Sigmoid colon (tissue), 6 donors: ENCODE measurements at regions not wholly inside any gene's neighbourhood (a gene's known extent, or its start where the extent isn't known, plus 50 kb on each side); places are given as distances from the start of the nearest gene placed in this dataset.

ENCODE experiments used
- DNase-seq: peaks from one replicate; pipeline ENCODE4 v3.0.0-alpha.2; 2019
- H3K27ac ChIP-seq, 4 donors: fragments of 200-600 bp; sonication (generic); one replicate each; pipeline ENCODE4 v1.5.1; 2016 to 2019; ENCODE audit warnings: mild to moderate bottlenecking in 1 of 4
- H3K27me3 ChIP-seq, 3 donors: fragments of 200-600 bp; sonication (generic); one replicate each; pipeline ENCODE4 v1.5.1; 2019; ENCODE audit warnings: mild to moderate bottlenecking in 1 of 3
- H3K36me3 ChIP-seq, 4 donors: fragments of 200-600 bp; sonication (generic); one replicate each; pipeline ENCODE4 v1.5.1; 2016 to 2019
- H3K4me1 ChIP-seq, 4 donors: fragments of 200-600 bp; sonication (generic); one replicate each; pipeline ENCODE4 v1.5.1; 2017 to 2019
- H3K4me3 ChIP-seq, 4 donors: fragments of 200-600 bp; sonication (generic); one replicate each; pipeline ENCODE4 v1.5.1; 2017 to 2019; ENCODE audit warnings: mild to moderate bottlenecking in 2 of 4, moderate library complexity in 1 of 4
- H3K9me3 ChIP-seq, 4 donors: fragments of 200-600 bp in 3 of 4; sonication (generic) in 3 of 4; one replicate each; pipeline versions ENCODE4 v1.5.1 to v1.6.1; 2013 to 2019
- CTCF ChIP-seq, 4 experiments: fragments of 450-650 bp in 3 of 4; fragments of 200-600 bp in 1 of 4; IDR thresholded peaks; one replicate each; pipeline ENCODE4 v1.5.1; 2016 to 2019; ENCODE audit warnings: antibody characterized with exemption in 4 of 4, mild to moderate bottlenecking in 3 of 4, moderate library complexity in 2 of 4
- EP300 ChIP-seq, 4 donors: sonication (generic); formaldehyde crosslinking; IDR thresholded peaks; one replicate each; pipeline ENCODE4 v1.6.1; 2017; ENCODE audit warnings: antibody characterized with exemption in 4 of 4
- POLR2A ChIP-seq, 2 donors: fragments of 450-650 bp; IDR thresholded peaks; one replicate each; pipeline ENCODE4 v1.6.1; 2016; ENCODE audit warnings: antibody characterized with exemption in 2 of 2, mild to moderate bottlenecking in 2 of 2, moderate library complexity in 2 of 2
- POLR2AphosphoS5 ChIP-seq, 4 donors: sonication (generic); formaldehyde crosslinking; IDR thresholded peaks; one replicate each; pipeline ENCODE4 v1.6.1; 2017; ENCODE audit warnings: antibody characterized with exemption in 4 of 4
- WGBS, 2 donors: extraction: QIAGEN DNeasy Blood & Tissue Kit; methylation state at CpG; one replicate each; pipeline ENCODE4 v1.1.7; 2013; 5-methylcytosine and 5-hydroxymethylcytosine counted together
- intact Hi-C: fragments of 100-400 bp; cut with DNase I; formaldehyde crosslinking; loops from one replicate; pipeline ENCODE4 v1.15.1; 2023
- donor health status: healthy with polysubstance abuse.
- donor health status: healthy.

- intact Hi-C loops, result no loop called here
Measured at GRCh38 chr4:96383349-96383748, 543.5 kb downstream of the PDHA2 start.

GRCh38 chr4:96389770-96390169 lies 549.9 kb downstream of the PDHA2 start:
- Histone ChIP-seq H3K4me3 (no peak overlapping the region), H3K27ac (no peak overlapping the region), H3K4me1 (no peaks in the 10 kb centered on the region), H3K36me3 (no peaks in the 10 kb centered on the region), H3K27me3 (no peaks in the 10 kb centered on the region), H3K9me3 (no peaks in the 10 kb centered on the region)
- WGBS, 2 donors, result 46 to 64% methylated on average over 2 of the region's 2 CpGs
- intact Hi-C loops, result no loop called here
- no peak for DNase-seq
- TF ChIP-seq CTCF (IDR thresholded peaks at IDR 0.05) (no peak), POLR2AphosphoS5 (IDR thresholded peaks at IDR 0.05) (no peak), EP300 (IDR thresholded peaks at IDR 0.05) (no peak)

More at GRCh38 chr4:96383349-96383748, 543.5 kb downstream of the PDHA2 start:
- no peak for TF ChIP-seq CTCF (IDR thresholded peaks at IDR 0.05)
- no peak for TF ChIP-seq POLR2A (IDR thresholded peaks at IDR 0.05)
- TF ChIP-seq POLR2AphosphoS5 (IDR thresholded peaks at IDR 0.05), result no peak
- TF ChIP-seq EP300 (IDR thresholded peaks at IDR 0.05), result no peak
- H3K36me3 ChIP-seq, result no peaks in the 10 kb centered on the region
- no peaks in the 10 kb centered on the region for H3K4me1 ChIP-seq
- H3K9me3 ChIP-seq, result no peaks in the 10 kb centered on the region
- H3K27ac ChIP-seq, result no peak overlapping the region
- no peaks in the 10 kb centered on the region for H3K27me3 ChIP-seq
- H3K4me3 ChIP-seq, result no peak overlapping the region
- no peak for DNase-seq

GRCh38 chr4:96390404-96390803 lies 550.5 kb downstream of the PDHA2 start:
- Histone ChIP-seq H3K36me3 (no peaks in the 10 kb centered on the region), H3K4me3 (no peak overlapping the region), H3K9me3 (no peaks in the 10 kb centered on the region), H3K27ac (no peak overlapping the region), H3K4me1 (no peaks in the 10 kb centered on the region), H3K27me3 (no peaks in the 10 kb centered on the region)
- intact Hi-C loops, result no loop called here
- WGBS, 2 donors, result 65 to 70% methylated on average over 5 of the region's 5 CpGs
- DNase-seq, result no peak
- TF ChIP-seq EP300 (IDR thresholded peaks at IDR 0.05), result no peak
- TF ChIP-seq POLR2A (IDR thresholded peaks at IDR 0.05), result no peak
- no peak for TF ChIP-seq CTCF (IDR thresholded peaks at IDR 0.05)
- TF ChIP-seq POLR2AphosphoS5 (IDR thresholded peaks at IDR 0.05), result no peak

GRCh38 chr4:96395747-96396146 lies 555.9 kb downstream of the PDHA2 start:
- intact Hi-C loops, result no loop called here
- H3K36me3 ChIP-seq, result no peaks in the 10 kb centered on the region
- H3K27ac ChIP-seq, result no peak overlapping the region
- no peaks in the 10 kb centered on the region for H3K4me1 ChIP-seq
- no peak for TF ChIP-seq CTCF (IDR thresholded peaks at IDR 0.05)
- no peak for TF ChIP-seq POLR2AphosphoS5 (IDR thresholded peaks at IDR 0.05)
- TF ChIP-seq EP300 (IDR thresholded peaks at IDR 0.05), result no peak
- no peak for TF ChIP-seq POLR2A (IDR thresholded peaks at IDR 0.05)
- no peaks in the 10 kb centered on the region for H3K27me3 ChIP-seq
- H3K4me3 ChIP-seq, result no peak overlapping the region
- no peaks in the 10 kb centered on the region for H3K9me3 ChIP-seq
- no peak for DNase-seq

- H3K27me3 ChIP-seq, result no peaks in the 10 kb centered on the region
- WGBS, 2 donors, result 46 to 75% methylated on average over 3 of the region's 3 CpGs
- no peaks in the 10 kb centered on the region for H3K9me3 ChIP-seq
- DNase-seq, result no peak
- no peak overlapping the region for H3K4me3 ChIP-seq
- no peaks in the 10 kb centered on the region for H3K36me3 ChIP-seq
- H3K4me1 ChIP-seq, result no peaks in the 10 kb centered on the region
- no peak for TF ChIP-seq CTCF (IDR thresholded peaks at IDR 0.05)
- TF ChIP-seq POLR2A (IDR thresholded peaks at IDR 0.05), result no peak
- no peak for TF ChIP-seq EP300 (IDR thresholded peaks at IDR 0.05)
- TF ChIP-seq POLR2AphosphoS5 (IDR thresholded peaks at IDR 0.05), result no peak
- intact Hi-C loops, result no loop called here
- H3K27ac ChIP-seq, result no peak overlapping the region
Measured at GRCh38 chr4:96406742-96407141, 566.8 kb downstream of the PDHA2 start.
